NCI-H226 (cell line): ENCODE measurements at regions not wholly inside any gene's neighbourhood (a gene's known extent, or its start where the extent isn't known, plus 50 kb on each side); places are given as distances from the start of the nearest gene placed in this dataset.
A peak's percentile ranks its signal among the peaks of the same experiment; 100 is the strongest.
"Not testable (repeated sequence)": the region's sequence is repeated elsewhere in the genome, so short reads cannot be mapped to it uniquely, and the experiment has no call there.

ENCODE experiments used
- DNase-seq: peaks from one replicate; pipeline ENCODE4 v3.0.0-alpha.2; 2015

DNA sequence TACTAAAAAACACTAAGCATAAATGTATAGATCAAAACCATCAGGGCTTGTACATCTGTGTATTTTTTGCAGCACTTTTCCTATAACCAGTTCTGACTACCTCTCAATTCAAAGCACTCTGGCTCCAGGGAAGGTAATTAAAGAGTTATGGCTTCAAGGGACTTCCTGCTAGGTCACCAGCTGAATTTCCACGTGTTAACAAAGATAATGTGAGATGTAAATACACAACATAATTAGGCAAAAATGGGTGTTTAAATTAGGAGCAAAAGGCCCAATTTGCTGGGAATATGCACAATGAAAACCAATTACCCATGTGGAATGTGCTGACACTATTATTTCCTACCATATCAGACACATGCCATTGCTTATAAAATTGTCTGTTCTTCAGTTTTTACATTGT lies 513.4 kb upstream of the FLRT2 start:
- DNase-seq, result no peak

GRCh38 chr14:85023866-85024265 lies 506.1 kb upstream of the FLRT2 start:
- DNase-seq, result not testable (repeated sequence)

DNA sequence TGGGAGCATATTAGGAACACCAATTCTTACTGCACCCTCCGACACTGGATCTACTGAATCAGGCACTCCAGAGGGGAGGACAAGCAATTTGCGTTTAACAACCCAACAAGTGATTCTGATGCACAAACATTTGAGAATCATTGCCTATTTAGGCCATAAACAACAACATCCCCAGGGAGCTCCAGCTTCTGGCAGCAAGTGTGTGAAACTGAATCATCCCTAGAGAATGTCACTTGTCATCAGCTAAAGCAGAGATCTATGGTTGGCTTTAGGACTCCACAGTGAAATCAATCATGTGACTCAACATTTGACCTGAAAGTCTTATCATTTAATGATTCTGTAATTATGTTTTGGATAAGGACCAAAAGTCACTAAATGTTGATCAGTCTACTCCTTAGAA lies 505.0 kb upstream of the FLRT2 start:
- no peak for DNase-seq

GRCh38 chr14:85027681-85028370 lies 502.1 kb upstream of the FLRT2 start:
- DNase-seq, result no peak

DNA sequence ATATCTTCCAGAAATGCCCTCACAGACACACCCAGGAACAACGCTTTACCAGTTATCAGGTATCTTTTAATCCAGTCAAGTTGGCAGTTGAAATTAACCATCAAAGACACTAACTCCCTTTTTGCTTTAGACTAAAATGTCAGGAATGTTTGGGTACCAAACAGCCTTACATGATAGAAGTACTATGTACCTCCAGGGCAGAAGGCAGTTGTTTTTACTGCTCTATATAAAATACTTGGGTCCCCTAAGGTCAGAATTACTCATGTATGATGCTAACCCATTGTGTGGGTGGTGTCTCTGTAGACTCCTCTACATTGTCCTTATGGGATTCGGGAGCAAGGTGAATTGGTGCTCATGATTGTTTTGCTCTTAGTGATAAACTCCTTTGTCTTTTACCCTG lies 492.5 kb upstream of the FLRT2 start:
- peak; percentile 52 for DNase-seq

GRCh38 chr14:85038526-85039352 lies 491.2 kb upstream of the FLRT2 start:
- DNase-seq, result no peak

DNA sequence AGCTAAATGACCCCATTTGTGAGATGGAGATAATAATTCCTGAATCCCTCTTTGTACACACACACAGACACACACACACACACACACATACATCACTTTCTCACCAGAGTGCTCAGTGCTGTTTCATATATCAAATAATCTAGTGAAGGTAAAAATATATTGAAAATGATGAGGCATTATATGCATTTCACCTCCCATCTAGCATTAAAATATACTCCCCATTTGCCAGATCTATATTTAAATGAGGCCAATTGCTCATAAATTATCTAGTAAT lies 490.7 kb upstream of the FLRT2 start:
- no peak for DNase-seq

- no peak for DNase-seq
These were observed 489.8 kb upstream of the FLRT2 start for GRCh38 chr14:85040046-85040685.

DNA sequence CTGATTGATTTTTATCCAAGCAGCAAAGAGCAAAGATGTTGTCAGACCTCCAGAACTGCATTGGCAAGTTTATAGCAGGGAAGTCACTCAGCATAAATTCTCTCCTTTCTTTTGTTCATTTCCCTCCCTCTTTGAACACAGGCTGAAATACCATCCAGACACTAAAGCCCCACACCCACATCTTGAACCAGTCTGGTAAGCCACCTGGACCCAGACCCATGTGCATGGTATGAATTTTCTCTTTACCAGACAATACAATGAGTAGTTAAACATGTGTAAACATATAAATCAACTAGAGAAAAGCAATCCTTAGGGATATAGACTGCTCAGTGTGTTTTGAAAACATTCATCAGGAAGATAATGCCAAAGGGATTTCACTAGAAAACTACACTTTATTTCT lies 488.3 kb upstream of the FLRT2 start:
- no peak for DNase-seq

GRCh38 chr14:85042301-85042700 lies 487.6 kb upstream of the FLRT2 start:
- DNase-seq, result no peak

DNA sequence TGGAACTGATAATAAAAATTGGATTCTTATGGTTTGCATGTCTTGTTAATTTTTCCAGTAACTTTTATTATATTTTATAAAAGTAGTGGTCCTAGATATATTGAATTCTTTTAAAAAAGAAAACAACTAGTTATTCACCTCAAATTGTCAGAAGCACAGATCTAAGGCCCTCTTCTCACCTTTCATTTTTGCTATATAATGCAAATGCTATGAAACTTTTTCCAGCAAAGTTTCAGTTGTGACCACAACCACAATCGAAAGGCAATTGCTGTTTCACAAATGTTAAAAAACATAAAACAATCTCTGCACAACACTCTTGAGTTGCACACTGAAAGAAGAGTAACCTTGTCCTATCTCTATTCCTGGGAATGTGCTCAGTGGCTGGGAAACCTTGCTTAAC lies 479.8 kb upstream of the FLRT2 start:
- no peak for DNase-seq

- DNase-seq, result no peak
These were observed 477.3 kb upstream of the FLRT2 start for GRCh38 chr14:85052646-85053045.

DNA sequence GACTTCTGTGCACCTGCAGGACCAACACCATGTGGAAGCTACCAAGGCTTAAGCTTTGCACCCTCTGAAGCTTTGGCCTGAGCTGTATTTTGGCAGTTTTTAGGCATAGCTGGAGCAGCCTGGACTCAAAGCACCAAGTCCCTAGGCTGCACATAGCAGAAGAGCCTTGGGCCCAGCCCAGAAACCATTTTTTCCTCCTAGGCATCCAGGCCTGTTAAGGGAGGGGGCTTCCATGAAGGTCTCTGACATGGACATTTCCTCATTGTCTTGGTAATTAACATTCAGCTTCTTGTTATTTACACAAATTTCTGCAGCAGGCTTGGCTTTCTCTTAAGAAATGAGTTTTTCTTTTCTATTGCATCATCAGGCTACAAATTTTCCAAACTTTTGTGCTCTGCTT lies 475.8 kb upstream of the FLRT2 start:
- DNase-seq, result no peak

DNA sequence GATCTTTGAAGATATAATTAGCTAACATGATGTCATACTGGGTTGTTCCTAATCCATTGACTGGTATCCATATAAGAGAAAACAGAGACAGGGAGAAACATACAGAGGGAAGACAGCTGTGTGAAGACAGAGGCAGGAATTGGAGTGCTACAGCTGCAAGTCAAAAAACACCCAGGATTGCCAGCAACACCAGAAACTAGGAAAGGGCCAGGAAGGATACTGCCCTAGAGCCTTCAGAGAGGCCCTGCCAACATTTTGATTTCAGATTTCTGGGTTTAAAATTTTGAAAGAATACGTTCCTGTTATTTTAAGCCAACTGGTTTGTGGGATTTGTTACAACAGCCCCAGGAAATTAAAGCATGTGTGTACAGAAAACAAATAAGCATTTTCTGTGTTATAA lies 473.7 kb upstream of the FLRT2 start:
- no peak for DNase-seq

DNA sequence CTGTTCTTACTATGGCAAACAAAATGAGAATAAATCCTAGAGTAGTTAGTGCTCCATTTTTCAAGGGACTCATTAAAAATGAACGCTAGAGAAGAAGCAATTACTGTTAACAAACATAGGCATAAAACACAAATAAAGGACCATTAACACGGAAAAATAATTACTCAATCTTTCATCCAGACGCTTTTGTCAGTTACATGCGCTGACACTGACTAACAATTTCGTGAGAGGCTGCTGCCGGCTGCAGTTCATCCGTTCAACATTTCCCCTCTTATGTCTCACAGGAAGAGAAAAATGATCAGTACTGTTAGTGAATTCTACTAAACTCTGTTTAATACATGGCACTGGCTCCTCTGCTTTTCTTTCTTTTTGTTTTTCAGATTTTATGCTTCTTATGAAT lies 472.7 kb upstream of the FLRT2 start:
- no peak for DNase-seq

GRCh38 chr14:85058150-85058549 lies 471.8 kb upstream of the FLRT2 start:
- DNase-seq, result peak; percentile 33

- peak; percentile 8 for DNase-seq
These were observed 469.8 kb upstream of the FLRT2 start for GRCh38 chr14:85060121-85060520.

- no peak for DNase-seq
These were observed 468.7 kb upstream of the FLRT2 start for GRCh38 chr14:85061256-85061655.

- no peak for DNase-seq
These were observed 466.2 kb upstream of the FLRT2 start for GRCh38 chr14:85063747-85064146.

DNA sequence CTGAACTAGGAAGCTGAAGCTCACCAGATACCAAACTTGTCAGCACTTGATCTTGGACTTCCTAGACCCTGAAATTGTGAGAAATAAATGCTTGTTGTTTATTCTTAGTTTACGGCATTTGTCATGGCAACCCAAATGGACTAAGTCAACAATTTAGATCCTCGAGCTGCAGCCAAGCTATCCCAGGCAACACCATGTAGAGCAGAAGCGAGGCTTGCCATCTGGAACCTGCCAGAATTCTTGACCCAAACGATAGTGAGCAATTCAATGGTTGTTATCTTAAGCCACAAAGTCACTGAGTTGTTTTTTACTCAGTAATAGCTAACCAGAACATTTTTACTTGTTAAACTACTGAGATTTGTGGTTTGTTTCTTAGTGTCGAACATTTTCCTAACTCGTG lies 458.5 kb upstream of the FLRT2 start:
- no peak for DNase-seq

DNA sequence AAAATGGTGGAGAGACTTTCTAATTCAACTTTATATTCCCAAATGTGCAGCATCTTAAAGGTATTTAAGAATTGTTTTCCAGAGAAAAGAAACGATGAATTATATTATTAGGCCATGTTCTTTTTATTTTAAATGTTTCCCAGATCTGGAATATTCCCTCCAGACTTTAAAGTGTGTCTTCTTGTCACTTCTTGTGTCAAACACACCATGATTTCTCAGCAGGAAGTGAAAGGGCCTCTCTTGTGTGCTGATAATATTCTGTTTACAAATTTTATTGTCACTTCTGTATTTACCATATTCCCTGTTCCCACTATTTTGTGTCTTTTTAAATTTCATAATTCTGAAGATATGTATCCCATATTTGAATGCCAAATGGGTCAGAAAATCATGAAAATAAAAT lies 455.0 kb upstream of the FLRT2 start:
- DNase-seq, result no peak

- peak; percentile 37 for DNase-seq
These were observed 454.1 kb upstream of the FLRT2 start for GRCh38 chr14:85075694-85076476.

DNA sequence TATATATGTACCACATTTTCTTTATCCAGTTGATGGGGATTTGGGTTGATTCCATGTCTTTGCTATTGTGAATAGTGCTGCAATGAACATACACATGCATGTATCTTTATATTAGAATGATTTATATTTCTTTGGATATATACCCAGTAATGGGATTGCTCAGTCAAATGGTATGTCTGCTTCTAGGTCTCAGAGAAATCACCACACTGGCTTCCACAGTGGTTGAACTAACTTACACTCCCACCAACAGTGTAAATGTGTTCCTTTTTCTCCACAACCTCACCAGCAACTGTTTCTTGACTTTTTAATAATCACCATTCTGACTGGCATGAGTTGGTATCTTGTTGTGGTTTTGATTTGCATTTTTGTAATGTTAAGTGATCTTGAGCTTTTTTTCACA lies 452.2 kb upstream of the FLRT2 start:
- peak; percentile 61 for DNase-seq
